Lung (tissue), 11 donors: ENCODE measurements at regions not wholly inside any gene's neighbourhood (a gene's known extent, or its start where the extent isn't known, plus 50 kb on each side); places are given as distances from the start of the nearest gene placed in this dataset.

ENCODE experiments used
- ATAC-seq: fragments of 200-7000 bp; cut with Tn5 transposase; one replicate; pipeline ENCODE4 v1.9.1; 2020; ENCODE audit warnings: moderate number of reproducible peaks; ENCODE audit not compliant: insufficient read depth, low FRiP score
- DNase-seq, 3 donors: peaks; one replicate each; pipeline ENCODE4 v3.0.0-alpha.2; 2013 to 2017
- H3K27ac ChIP-seq, 2 donors: one replicate each; pipeline ENCODE4 v1.5.1; 2013; ENCODE audit warnings: mild to moderate bottlenecking in 2 of 2, moderate library complexity in 2 of 2, control low read depth in 1 of 2, inconsistent platforms in 1 of 2, low read depth in 1 of 2, low read length in 1 of 2
- H3K27me3 ChIP-seq, 3 donors: one replicate each; pipeline ENCODE4 v1.5.1; 2013; ENCODE audit warnings: low read length in 2 of 3; ENCODE audit not compliant: control insufficient read depth in 3 of 3, insufficient read depth in 3 of 3
- H3K36me3 ChIP-seq, 4 donors: one replicate each; pipeline ENCODE4 v1.5.1; 2013; ENCODE audit warnings: low read length in 4 of 4, mild to moderate bottlenecking in 1 of 4, moderate library complexity in 1 of 4; ENCODE audit not compliant: control insufficient read depth in 4 of 4, insufficient read depth in 4 of 4
- H3K4me1 ChIP-seq, 5 donors: one replicate each; pipeline ENCODE4 v1.5.1; 2013; ENCODE audit warnings: low read length in 5 of 5, mild to moderate bottlenecking in 2 of 5, moderate library complexity in 1 of 5; ENCODE audit not compliant: control insufficient read depth in 5 of 5, insufficient read depth in 5 of 5
- H3K4me3 ChIP-seq: one replicate; pipeline ENCODE4 v1.5.1; 2013; ENCODE audit warnings: mild to moderate bottlenecking, control low read depth, moderate library complexity
- H3K9ac ChIP-seq, 2 donors: one replicate each; pipeline ENCODE4 v1.5.1; 2013; ENCODE audit warnings: low read length in 2 of 2, control low read depth in 1 of 2; ENCODE audit not compliant: insufficient read depth in 1 of 2
- H3K9me3 ChIP-seq, 4 donors: one replicate each; pipeline ENCODE4 v1.5.1; 2013; ENCODE audit warnings: low read length in 3 of 4, mild to moderate bottlenecking in 1 of 4, moderate library complexity in 1 of 4; ENCODE audit not compliant: control insufficient read depth in 4 of 4, insufficient read depth in 3 of 4
- WGBS, 2 donors: extraction: QIAGEN DNeasy Blood & Tissue Kit; methylation state at CpG; one replicate each; pipeline ENCODE4 v1.1.7; 2013; 5-methylcytosine and 5-hydroxymethylcytosine counted together
- TF ChIP-seq, protein P1 (sequence below): IDR thresholded peaks from 2 replicates; pipeline ENCODE4 v1.5.1; 2012; ENCODE audit warnings: mild to moderate bottlenecking; ENCODE audit errors: control extremely low read depth, extremely low read depth
- donor health status: control.
- donor health status: control.
- donor health status: Bipolar disorder and iron deficiency.
- donor health status: healthy.
- donor health status: DM: yes; HTN: yes; CAD: no.

DNA sequence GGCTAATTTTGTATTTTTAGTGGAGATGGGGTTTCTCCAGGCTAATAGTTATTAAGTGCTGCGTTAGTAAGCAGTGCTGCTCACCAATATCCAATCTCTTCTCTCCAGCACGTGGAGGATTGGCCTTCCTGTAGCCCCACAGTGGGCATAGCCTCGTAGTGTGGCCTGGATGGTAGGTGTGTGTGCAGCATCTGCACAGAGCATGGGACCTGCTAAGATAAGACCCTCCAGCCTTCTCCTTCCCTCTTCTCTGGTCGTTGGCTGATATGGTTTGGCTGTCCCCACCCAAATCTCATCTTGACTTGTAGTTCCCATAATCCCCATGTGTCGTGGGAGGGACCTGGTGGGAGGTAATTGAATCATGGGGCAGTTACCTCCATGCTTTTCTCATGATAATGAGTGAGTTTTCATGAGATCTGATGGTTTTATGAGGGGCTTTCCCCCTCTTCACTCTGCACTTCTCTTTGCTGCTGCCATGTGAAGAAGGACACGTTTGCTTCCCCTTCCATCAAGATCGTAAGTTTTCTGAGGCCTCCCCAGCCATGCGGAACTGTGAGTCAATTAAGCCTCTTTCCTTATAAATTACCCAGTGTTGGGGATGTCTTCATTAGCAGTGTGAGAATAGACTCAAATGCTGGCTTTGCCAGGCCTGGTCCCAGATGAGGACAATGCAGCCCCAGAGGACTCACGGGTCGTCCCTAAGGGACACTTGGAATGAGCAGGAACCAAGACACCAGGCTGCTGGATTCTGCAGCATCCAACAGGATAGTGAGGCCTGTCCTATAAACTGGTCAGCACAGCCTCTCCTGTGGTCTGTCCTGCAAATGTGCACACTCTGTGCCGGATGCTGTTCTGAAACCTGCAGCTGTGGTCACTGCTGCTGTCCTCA lies 63.4 kb upstream of the AFDN start:
- H3K9ac ChIP-seq: no peak overlapping the region
- no peak for DNase-seq
- no peak for ATAC-seq
- no peak overlapping the region for H3K27ac ChIP-seq
- no peaks in the 10 kb centered on the region for H3K27me3 ChIP-seq
- 91 to 93% methylated on average over 11 of the region's 11 CpGs for WGBS, 2 donors
- H3K36me3 ChIP-seq: no peaks in the 10 kb centered on the region
- peaks cover 0 to 24% (median 10%) of the 10 kb centered on the region in 5 donors for H3K4me1 ChIP-seq
- H3K9me3 ChIP-seq: no peaks in the 10 kb centered on the region
- no peak overlapping the region for H3K4me3 ChIP-seq
- TF ChIP-seq, protein P1, sequence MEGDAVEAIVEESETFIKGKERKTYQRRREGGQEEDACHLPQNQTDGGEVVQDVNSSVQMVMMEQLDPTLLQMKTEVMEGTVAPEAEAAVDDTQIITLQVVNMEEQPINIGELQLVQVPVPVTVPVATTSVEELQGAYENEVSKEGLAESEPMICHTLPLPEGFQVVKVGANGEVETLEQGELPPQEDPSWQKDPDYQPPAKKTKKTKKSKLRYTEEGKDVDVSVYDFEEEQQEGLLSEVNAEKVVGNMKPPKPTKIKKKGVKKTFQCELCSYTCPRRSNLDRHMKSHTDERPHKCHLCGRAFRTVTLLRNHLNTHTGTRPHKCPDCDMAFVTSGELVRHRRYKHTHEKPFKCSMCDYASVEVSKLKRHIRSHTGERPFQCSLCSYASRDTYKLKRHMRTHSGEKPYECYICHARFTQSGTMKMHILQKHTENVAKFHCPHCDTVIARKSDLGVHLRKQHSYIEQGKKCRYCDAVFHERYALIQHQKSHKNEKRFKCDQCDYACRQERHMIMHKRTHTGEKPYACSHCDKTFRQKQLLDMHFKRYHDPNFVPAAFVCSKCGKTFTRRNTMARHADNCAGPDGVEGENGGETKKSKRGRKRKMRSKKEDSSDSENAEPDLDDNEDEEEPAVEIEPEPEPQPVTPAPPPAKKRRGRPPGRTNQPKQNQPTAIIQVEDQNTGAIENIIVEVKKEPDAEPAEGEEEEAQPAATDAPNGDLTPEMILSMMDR: no peak

DNA sequence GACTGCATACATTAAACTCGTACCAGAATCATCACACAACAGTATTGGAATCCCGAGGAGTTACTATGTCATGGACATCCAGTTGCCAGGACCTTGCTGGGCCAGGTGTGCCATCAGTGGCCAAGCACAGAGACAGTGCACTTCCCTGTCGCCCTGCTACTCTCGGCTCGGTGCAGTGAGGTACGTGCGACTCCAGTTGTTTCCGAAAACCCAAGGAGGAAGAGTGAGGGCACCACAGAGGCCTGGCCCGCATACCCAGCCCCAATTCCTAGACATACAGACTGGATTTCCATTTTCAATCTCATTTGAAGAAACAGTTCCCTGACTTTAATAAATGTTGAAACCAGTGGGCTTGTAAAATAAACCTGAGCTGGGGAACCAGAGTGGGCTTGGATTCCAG lies 62.5 kb upstream of the AFDN start:
- H3K4me1 ChIP-seq: peaks cover 0 to 24% (median 10%) of the 10 kb centered on the region in 5 donors
- DNase-seq (no peak), ATAC-seq (no peak)
- TF ChIP-seq, protein P1: no peak
- no peak overlapping the region for H3K4me3 ChIP-seq
- H3K36me3 ChIP-seq: no peaks in the 10 kb centered on the region
- WGBS, 2 donors: 94 to 95% methylated on average over 9 of the region's 9 CpGs
- H3K9ac ChIP-seq: no peak overlapping the region
- H3K27ac ChIP-seq: no peak overlapping the region
- H3K27me3 ChIP-seq: no peaks in the 10 kb centered on the region
- no peaks in the 10 kb centered on the region for H3K9me3 ChIP-seq

DNA sequence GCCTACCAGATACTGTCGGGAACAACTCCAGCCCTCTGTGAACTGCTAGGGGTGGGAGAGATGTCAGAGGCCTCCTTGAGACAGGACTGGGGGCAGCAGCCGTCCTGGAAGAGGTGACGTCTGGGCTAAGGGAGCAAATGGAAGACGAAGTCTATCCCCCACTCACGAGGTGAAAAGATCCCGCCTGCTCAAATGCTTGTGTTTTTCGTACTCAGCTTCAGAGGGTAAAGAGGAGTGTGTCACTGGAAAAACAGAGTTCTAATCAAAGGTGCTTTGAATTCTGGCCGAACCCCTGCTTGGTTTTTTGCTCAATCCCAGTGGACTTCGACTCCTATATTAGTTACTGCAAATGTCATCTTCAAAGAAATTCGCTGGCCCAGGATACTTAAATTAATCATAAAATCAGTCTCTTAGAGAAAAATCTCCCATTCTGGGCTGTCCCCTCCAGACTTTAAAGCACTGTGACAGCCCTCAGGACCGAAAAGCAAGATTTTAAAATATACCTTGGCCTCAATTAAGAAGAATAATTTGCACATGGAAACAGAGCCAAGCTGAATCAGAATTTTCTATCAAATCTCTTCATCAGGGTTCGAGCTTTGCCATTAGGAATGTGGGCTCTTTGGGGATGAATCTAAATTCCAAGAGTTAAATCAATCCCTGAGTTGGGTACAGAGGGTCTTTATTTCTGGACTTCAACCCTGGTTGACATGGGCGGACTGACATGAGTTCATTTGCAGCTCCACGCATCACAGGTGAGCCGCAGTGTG lies 61.8 kb upstream of the AFDN start:
- TF ChIP-seq, protein P1: no peak
- WGBS, 2 donors: 91 to 94% methylated on average over 15 of the region's 15 CpGs
- Histone ChIP-seq H3K36me3 (no peaks in the 10 kb centered on the region), H3K4me1 (peaks cover 0 to 24% (median 10%) of the 10 kb centered on the region in 5 donors), H3K27ac (no peak overlapping the region), H3K9ac (no peak overlapping the region), H3K27me3 (no peaks in the 10 kb centered on the region), H3K9me3 (no peaks in the 10 kb centered on the region), H3K4me3 (no peak overlapping the region)
- ATAC-seq (no peak), DNase-seq (no peak)
